Ammon's horn (tissue), 1 donor: ENCODE measurements at regions not wholly inside any gene's neighbourhood (a gene's known extent, or its start where the extent isn't known, plus 50 kb on each side); places are given as distances from the start of the nearest gene placed in this dataset.
A peak's percentile ranks its signal among the peaks of the same experiment; 100 is the strongest.
"Not testable (repeated sequence)": the region's sequence is repeated elsewhere in the genome, so short reads cannot be mapped to it uniquely, and the experiment has no call there.

Source experiments
- DNase-seq: peaks from one replicate; pipeline ENCODE4 v3.0.0-alpha.2; 2016; ENCODE audit warnings: low spot score

GRCh38 chr9:105978336-105978735 is 284.0 kb downstream of the TMEM38B start:
- peak; percentile 55 for DNase-seq

DNA sequence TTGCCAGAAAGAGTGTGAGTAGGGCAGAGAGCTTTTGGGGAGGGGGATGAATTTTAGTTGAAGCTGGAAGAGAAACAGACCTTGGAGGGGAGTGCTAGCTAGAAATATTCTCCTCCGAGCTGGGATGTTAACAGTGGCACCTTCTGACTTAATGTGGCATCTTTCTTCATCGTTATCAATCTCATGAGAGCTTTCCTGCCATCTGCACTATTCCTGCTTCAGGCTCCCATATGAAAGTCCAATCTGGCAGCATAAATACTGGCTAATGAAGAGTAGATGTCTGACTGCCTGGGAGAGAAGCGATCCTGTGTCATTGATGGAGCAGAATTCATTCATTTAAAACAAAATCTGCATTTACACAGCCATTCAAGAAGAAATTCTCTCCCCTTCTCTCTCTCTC is 284.5 kb downstream of the TMEM38B start:
- peak; percentile 48 for DNase-seq

DNA sequence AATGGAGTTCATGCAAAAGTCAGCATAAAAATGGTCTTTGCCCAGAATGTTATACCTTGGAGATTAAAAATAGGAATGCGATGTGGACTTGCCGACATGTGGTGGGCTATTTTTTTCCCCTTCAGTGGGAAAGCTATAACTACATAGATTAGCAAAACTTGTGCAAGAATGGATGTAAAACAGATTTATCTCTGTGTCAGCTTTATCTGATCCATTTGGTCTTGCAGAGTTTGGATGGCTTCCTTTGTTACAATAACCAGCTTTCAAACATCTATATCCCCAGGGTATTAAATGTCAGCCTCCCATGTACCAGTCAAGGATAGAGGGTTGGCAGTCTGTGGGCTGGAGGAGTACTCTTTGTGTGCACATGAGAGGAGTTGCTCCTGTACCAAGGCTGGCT is 284.9 kb downstream of the TMEM38B start:
- DNase-seq, result no peak

DNA sequence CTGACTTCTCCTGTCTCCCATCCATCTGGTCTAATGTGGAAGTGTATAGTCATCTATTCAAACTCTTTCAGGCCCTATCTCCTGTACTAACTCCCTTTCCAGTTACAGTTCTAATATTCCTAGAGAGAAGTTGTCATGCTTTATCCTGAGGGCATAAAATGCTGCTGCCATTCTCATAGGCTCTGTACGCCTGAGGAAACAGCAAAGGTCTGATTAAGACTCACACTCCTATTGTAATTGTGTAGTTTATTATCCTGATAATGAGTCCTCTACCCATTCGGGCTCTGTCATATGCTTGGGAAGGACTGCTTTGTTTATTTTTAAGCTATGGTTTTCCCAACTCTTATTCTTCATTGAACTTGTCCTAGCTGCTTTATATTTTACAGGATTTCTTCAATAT is 290.4 kb downstream of the TMEM38B start:
- DNase-seq, result no peak

GRCh38 chr9:105993116-105993854 is 298.9 kb downstream of the TMEM38B start:
- DNase-seq, result peak; percentile 86

GRCh38 chr9:105993921-105994715 is 299.8 kb downstream of the TMEM38B start:
- DNase-seq, result no peak

DNA sequence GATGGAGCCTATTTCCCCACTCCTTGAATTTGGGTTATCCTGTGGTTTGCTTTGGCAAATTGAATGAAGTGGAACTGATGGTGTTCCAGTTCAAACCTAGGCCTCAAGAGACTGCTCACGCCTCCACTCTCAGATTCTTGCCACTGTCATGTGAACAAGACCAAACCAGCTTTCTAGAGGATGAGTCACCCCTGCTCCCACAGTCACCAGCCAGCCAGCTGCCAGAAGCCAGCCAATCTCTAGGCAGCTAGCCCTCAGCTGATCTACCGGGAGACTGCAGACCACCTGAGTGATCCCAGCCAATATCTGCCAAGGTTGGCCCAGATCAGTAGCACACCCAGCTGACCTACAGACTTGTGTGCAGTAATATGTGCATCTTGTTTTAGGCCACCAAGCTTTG is 300.6 kb downstream of the TMEM38B start:
- peak; percentile 41 for DNase-seq

DNA sequence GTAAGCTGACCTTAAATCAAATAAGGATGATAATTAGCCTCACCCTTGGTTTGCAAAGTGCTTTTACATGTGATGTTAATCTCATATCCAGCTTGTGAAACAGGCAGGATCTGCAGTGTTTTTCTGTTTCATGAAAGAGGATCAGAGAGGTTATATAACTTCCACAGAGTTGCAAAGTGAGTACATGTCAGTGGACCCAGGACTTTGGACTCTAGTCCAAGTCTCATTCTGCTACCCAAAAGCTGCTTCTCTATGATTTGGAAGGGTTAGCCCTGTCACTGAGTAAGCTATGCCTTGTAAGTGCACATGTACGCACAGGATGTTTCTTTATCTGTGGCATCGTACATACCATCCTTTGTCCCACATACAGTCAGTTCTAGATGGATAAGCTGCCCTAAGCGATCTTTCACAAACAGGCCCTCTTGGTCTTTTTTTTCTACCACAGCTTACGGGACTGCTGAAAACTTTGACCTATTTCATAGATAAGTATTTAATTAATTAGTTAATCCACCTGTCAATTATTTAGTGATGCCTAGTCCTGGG is 322.9 kb downstream of the TMEM38B start:
- DNase-seq, result no peak

DNA sequence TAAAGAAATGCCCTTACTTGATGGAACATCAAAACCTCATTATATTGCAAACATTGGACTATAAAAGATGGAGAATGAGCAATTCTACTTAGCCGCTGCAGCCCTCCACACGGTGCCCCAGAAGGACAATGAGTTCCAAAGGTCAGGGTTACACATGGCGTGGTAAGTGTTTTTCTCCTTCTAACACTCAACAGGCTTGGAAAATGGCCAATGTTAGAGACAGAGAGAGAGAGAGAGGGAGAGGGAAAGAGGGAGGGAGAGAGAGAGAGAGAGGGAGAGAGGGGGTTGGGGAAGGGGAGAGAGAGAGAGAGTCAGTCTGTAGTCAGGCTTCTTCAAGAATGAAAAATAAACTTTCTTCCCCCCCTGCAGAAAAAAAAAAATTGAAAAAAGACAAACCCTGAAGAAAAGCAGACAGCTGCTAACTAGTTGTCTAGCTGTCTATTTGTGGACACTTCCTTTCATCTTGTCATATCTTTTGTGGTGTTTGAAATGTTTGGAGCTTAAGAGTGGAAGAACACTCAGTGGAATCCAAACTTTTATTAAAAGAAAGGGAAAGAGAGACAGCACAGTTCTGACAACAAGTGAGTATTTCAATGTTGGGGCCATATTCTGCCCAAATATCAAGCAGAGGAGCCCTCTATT is 324.8 kb downstream of the TMEM38B start:
- DNase-seq, result peak; percentile 6

- DNase-seq, result no peak
Observed at GRCh38 chr9:106019702-106020101, 325.4 kb downstream of the TMEM38B start.

- DNase-seq, result no peak
Observed at GRCh38 chr9:106020186-106020585, 325.8 kb downstream of the TMEM38B start.

GRCh38 chr9:106023455-106023854 is 329.1 kb downstream of the TMEM38B start:
- DNase-seq, result no peak

DNA sequence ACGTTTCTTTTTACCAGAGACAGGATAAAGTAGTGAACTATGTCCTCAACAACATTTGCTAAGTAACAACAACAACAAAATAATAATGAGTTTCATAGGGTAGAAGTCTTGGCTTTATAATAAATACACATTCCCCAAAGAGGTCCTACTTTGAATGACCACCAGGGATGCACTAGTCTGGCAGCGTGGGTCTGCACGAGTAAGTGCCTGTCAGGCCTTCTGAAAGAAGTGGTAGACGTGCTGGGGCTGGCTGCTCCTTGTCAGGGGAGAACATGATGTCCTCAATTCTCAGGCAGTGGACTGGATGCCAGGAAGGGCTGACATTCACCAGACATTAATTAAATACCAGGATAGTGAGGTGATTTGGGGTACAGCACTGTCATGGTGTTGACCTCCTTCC is 331.1 kb downstream of the TMEM38B start:
- no peak for DNase-seq

- DNase-seq, result not testable (repeated sequence)
Observed at GRCh38 chr9:106030146-106030545, 335.8 kb downstream of the TMEM38B start.

DNA sequence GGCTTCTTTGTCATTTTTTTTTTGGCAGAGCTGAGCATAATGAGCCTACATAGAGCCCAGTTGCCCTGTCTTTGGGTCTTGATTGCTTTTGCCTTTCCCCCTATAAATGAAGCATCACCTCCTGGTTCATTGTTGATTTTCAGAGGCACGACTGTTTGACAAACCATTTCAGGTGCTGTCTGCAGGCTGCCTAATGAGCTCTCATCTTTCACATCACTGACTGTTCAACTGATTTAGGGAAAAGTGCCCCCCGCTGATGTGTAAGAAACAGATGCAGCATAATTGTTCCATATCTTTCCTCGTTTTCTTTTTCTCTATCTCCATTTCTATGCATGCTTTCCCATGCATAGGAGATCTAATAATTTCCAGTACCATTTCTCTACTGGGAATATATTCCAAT is 338.6 kb downstream of the TMEM38B start:
- no peak for DNase-seq

DNA sequence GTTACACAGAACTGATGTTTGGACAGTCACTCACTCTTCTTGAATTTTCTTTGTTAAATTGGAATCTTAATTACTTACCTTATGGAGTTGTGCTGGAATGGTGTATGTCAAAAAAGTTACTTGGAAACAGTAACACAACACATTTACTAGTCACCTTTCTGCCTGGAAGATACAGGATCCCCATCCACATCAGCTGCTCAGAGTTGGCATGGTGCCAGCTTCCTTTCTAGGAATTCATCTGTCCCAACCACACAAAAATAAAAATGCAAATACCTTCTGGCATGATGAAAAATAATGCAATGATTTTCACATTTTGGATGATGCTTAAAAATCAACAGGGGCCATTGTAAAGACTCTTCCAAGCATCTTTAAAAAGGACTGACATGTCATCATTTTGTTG is 341.5 kb downstream of the TMEM38B start:
- DNase-seq, result no peak

DNA sequence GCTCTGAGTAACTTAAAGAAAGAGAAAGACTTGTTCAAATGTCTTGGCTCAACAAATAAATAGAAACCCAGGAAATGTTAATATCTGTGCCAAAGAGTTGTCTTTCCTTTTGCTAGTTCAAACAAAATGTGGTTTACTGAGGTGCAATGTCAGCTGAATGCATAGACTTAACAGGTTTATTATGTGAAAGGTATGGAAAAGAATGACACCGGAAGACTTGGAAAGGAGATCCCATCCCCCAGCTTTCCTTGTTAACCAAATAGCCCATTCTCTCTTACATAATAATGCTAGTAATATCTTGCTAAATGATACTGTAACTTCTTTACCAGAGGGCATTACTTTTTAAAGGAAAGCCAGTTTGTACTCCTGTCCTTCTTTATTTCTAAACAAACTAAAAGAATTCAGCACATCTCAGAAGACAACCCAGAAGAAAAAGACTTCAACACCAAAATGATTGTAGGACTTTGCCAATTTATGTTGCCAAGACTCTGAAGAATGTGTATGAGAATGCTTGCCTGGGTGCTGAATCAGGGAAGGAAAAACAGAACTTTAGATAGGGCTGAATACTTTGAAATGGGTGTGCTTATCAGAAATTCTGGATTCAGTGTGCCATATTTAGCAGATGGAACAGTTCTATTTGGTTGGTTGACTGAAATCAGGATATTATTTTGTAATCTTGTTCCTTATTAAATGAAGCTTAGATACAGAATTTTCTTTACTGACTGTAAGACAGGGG is 344.1 kb downstream of the TMEM38B start:
- no peak for DNase-seq

- DNase-seq, result no peak
Observed at GRCh38 chr9:106039151-106039935, 345.0 kb downstream of the TMEM38B start.

DNA sequence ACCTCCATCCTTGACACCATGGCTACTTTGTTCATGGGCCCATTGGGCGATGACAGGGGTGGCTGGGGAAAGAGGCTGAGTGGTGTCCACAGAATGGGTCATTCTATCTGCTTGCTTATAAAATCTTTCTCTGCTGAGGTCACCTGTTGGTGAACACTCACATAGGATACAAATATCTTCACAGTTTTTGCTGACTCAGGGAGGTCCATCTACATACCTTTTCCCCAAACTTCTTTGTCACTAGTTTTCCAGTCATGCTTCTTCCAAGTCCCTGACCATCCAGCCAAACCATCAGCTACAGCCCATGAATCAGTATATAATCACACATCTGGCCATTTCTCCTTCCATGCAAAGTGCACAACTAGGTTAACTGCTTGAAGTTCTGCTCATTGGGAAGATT is 347.6 kb downstream of the TMEM38B start:
- DNase-seq, result not testable (repeated sequence)

GRCh38 chr9:106051545-106051944 is 357.2 kb downstream of the TMEM38B start:
- DNase-seq, result no peak

DNA sequence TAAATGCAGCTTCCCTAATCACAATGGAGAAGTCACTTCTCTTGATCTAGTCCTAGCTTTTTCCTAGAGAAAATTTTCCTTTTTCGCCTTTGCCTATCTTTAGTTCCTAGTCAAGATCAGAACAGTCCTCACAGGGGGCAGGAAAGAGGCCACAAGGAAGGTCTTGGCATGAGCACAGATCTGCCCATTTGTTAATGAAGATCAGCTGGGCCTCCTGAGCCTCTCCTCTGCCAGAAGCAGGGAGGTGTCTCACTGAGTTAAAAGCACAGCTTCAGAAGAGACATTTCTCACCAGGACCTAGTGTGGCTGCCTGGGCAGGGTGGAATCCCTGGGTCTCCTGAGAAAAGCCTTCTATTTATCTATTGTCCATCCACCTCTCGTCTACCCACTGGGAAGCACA is 357.8 kb downstream of the TMEM38B start:
- no peak for DNase-seq
